Parathyroid adenoma (tissue), 2 donors: ENCODE measurements at regions not wholly inside any gene's neighbourhood (a gene's known extent, or its start where the extent isn't known, plus 50 kb on each side); places are given as distances from the start of the nearest gene placed in this dataset.
"Not testable (repeated sequence)": the region's sequence is repeated elsewhere in the genome, so short reads cannot be mapped to it uniquely, and the experiment has no call there.

Experiments used
- H2AFZ ChIP-seq: fragments of 300-600 bp; sonication (generic); one replicate; pipeline ENCODE4 v1.7.0; 2017; ENCODE audit warnings: antibody characterized with exemption, mild to moderate bottlenecking
- H3K27ac ChIP-seq: fragments of 300-600 bp; sonication (generic); one replicate; pipeline ENCODE4 v1.7.0; 2017
- H3K27me3 ChIP-seq: fragments of 300-600 bp; sonication (generic); one replicate; pipeline ENCODE4 v1.7.0; 2017; ENCODE audit warnings: low read length; ENCODE audit not compliant: control insufficient read depth, insufficient read depth
- H3K36me3 ChIP-seq: fragments of 300-600 bp; sonication (generic); one replicate; pipeline ENCODE4 v1.7.0; 2017; ENCODE audit warnings: low read length; ENCODE audit not compliant: control insufficient read depth, insufficient read depth
- H3K4me1 ChIP-seq: fragments of 300-600 bp; sonication (generic); one replicate; pipeline ENCODE4 v1.7.0; 2017; ENCODE audit warnings: control low read depth
- H3K4me2 ChIP-seq: fragments of 300-600 bp; sonication (generic); one replicate; pipeline ENCODE4 v1.7.0; 2017; ENCODE audit warnings: low read length
- H3K4me3 ChIP-seq: fragments of 300-600 bp; sonication (generic); one replicate; pipeline ENCODE4 v1.7.0; 2017; ENCODE audit warnings: low read depth, low read length
- H3K79me2 ChIP-seq: fragments of 300-600 bp; sonication (generic); one replicate; pipeline ENCODE4 v1.7.0; 2017; ENCODE audit warnings: control low read depth
- H3K9ac ChIP-seq: fragments of 300-600 bp; sonication (generic); one replicate; pipeline ENCODE4 v1.7.0; 2017; ENCODE audit warnings: mild to moderate bottlenecking
- H3K9me3 ChIP-seq: fragments of 300-600 bp; sonication (generic); one replicate; pipeline ENCODE4 v1.7.0; 2017; ENCODE audit warnings: low read length; ENCODE audit not compliant: control insufficient read depth
- CTCF ChIP-seq: fragments of 300-600 bp; sonication (generic); IDR thresholded peaks from one replicate; pipeline ENCODE4 v1.7.0; 2017; ENCODE audit warnings: antibody characterized with exemption, mild to moderate bottlenecking
- donor health status: primary hyperparathyroidism.

GRCh38 chr1:147072482-147073432, 99.5 kb downstream of the PRKAB2 start:
- no peaks in the 10 kb centered on the region for H3K79me2 ChIP-seq
- no peaks in the 10 kb centered on the region for H3K36me3 ChIP-seq
- no peaks in the 10 kb centered on the region for H3K4me1 ChIP-seq
- H2AFZ ChIP-seq: peak overlapping the region; percentile 42
- TF ChIP-seq CTCF: no peak
- H3K27ac ChIP-seq: no peak overlapping the region
- H3K4me3 ChIP-seq: no peak overlapping the region
- H3K9me3 ChIP-seq: no peaks in the 10 kb centered on the region
- H3K4me2 ChIP-seq: peak overlapping the region; percentile 51
- no peak overlapping the region for H3K9ac ChIP-seq
- no peaks in the 10 kb centered on the region for H3K27me3 ChIP-seq

- H3K36me3 ChIP-seq: no peaks in the 10 kb centered on the region
- no peak overlapping the region for H3K9ac ChIP-seq
- H3K79me2 ChIP-seq: no peaks in the 10 kb centered on the region
- H3K4me3 ChIP-seq: no peak overlapping the region
- H3K4me1 ChIP-seq: no peaks in the 10 kb centered on the region
- no peak for TF ChIP-seq CTCF
- no peak overlapping the region for H3K4me2 ChIP-seq
- no peaks in the 10 kb centered on the region for H3K27me3 ChIP-seq
- H2AFZ ChIP-seq: no peak overlapping the region
- no peak overlapping the region for H3K27ac ChIP-seq
- no peaks in the 10 kb centered on the region for H3K9me3 ChIP-seq
Observed at GRCh38 chr1:147071142-147071541, 101.1 kb downstream of the PRKAB2 start.

DNA sequence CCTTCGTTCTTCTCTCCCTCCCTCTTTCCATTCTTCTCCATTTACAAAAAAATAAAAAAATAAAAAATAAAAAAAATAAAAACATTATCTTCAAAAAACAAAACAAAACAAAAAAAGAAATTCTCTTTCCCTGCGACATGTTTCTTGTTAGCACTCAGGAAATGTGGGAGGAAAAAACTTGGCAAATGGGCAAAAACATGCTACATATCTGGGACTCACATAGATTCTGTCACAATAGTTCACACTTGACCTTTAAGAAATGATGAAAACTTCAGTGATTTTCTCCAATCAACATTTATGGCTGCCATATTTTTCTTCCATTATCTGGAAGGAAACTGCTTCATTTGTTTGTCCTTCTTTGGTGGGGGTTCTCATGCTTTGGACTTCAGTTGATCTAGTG, 109.3 kb downstream of the PRKAB2 start:
- H3K9me3 ChIP-seq: no peaks in the 10 kb centered on the region
- H2AFZ ChIP-seq: no peak overlapping the region
- H3K36me3 ChIP-seq: no peaks in the 10 kb centered on the region
- no peak overlapping the region for H3K4me2 ChIP-seq
- H3K27me3 ChIP-seq: no peaks in the 10 kb centered on the region
- no peak overlapping the region for H3K4me3 ChIP-seq
- no peak for TF ChIP-seq CTCF
- H3K27ac ChIP-seq: no peak overlapping the region
- H3K79me2 ChIP-seq: no peaks in the 10 kb centered on the region
- H3K9ac ChIP-seq: no peak overlapping the region
- no peaks in the 10 kb centered on the region for H3K4me1 ChIP-seq

DNA sequence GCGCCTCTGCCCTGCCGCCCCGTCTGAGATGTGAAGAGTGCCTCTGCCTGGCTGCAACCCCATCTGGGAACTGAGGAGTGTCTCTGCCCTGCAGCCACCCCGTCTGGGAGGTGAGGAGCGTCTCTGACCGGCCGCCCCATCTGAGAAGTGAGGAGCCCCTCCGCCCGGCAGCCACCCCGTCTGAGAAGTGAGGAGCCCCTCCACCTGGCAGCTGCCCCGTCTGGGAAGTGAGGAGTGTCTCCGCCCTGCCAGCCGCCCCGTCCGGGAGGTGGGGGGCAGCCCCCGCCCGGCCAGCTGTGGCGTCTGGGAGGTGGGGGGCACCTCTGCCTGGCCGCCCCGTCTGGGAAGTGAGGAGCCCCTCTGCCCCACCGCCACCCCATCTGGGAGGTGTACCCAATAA, 110.4 kb downstream of the PRKAB2 start:
- not testable (repeated sequence) for H3K4me2 ChIP-seq, H3K27me3 ChIP-seq

DNA sequence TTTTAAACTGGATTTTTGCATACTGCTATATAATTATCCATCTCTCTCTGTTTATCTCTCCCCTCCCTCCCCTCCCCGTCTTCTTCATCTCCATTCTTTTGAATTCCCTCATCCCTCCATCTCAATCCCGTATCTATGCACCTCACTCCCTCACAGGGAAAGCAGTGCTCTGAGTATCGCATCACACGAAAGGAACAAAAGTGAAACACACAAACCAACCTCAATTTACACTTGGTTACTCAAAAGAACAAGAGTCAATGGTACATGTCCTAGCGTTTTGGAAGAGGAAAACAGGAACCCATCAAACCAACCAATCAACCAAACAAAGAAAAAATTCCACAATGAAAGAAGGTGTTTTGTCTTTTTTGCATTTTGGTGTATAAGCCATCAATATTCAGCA, 115.1 kb downstream of the NBPF12 start:
- Histone ChIP-seq H3K27me3 (no peaks in the 10 kb centered on the region), H3K4me3 (no peak overlapping the region), H3K4me1 (no peaks in the 10 kb centered on the region), H3K4me2 (no peak overlapping the region), H3K79me2 (no peaks in the 10 kb centered on the region), H3K36me3 (no peaks in the 10 kb centered on the region), H2AFZ (no peak overlapping the region), H3K9ac (no peak overlapping the region), H3K27ac (no peak overlapping the region), H3K9me3 (no peaks in the 10 kb centered on the region)
- no peak for TF ChIP-seq CTCF

More for the DNA sequence above, 110.4 kb downstream of the PRKAB2 start:
- H3K79me2 ChIP-seq, H3K4me3 ChIP-seq, H3K4me1 ChIP-seq, H3K9me3 ChIP-seq, H2AFZ ChIP-seq, H3K9ac ChIP-seq, H3K27ac ChIP-seq, H3K36me3 ChIP-seq: not testable (repeated sequence)
